H1 (cell line): ENCODE measurements at regions not wholly inside any gene's neighbourhood (a gene's known extent, or its start where the extent isn't known, plus 50 kb on each side); places are given as distances from the start of the nearest gene placed in this dataset.

Experiments
- CTCF ChIA-PET: fragments of 300-600 bp; sonication (Branson Sonifier 250); formaldehyde crosslinking; loops from one replicate; lab custom pipeline; 2021; ENCODE audit not compliant: partially characterized antibody; lab: Charles Lee
- POLR2A ChIA-PET: fragments of 300-600 bp; sonication (Branson Sonifier 250); formaldehyde crosslinking; loops from one replicate; lab custom pipeline; 2021; ENCODE audit warnings: inconsistent platforms; ENCODE audit not compliant: partially characterized antibody; lab: Charles Lee
- DNase-seq, 2 experiments: peaks; one replicate each; pipeline versions ENCODE4 v3.0.0 to v3.0.0-alpha.2; 2010 to 2022; ENCODE audit warnings: low spot score in 2 of 2, low read depth in 1 of 2, mixed read lengths in 1 of 2
- FAIRE-seq: peaks from 2 replicates; lab custom pipeline; 2011; peaks lifted over from hg19 to GRCh38; lab: Jason Lieb, UNC
- H2AFZ ChIP-seq: 2 replicates; pipeline ENCODE4 v1.8.1; 2012; ENCODE audit warnings: low read length, inconsistent platforms
- H2AK5ac ChIP-seq: 2 replicates; pipeline ENCODE4 v1.6.1; 2013; ENCODE audit warnings: low read depth, low read length
- H2BK120ac ChIP-seq: replicated peaks from 2 replicates; pipeline ENCODE3; 2013; ENCODE audit warnings: low read depth, low read length, inconsistent platforms
- H2BK12ac ChIP-seq: 2 replicates; pipeline ENCODE4 v1.6.1; 2013; ENCODE audit warnings: low read depth, low read length
- H2BK15ac ChIP-seq: 2 replicates; pipeline ENCODE4 v1.6.1; 2013; ENCODE audit warnings: low read length
- H2BK20ac ChIP-seq: 2 replicates; pipeline ENCODE4 v1.6.1; 2013; ENCODE audit warnings: low read length
- H2BK5ac ChIP-seq: 2 replicates; pipeline ENCODE4 v1.6.1; 2013; ENCODE audit warnings: low read depth, low read length
- H3K14ac ChIP-seq: 2 replicates; pipeline ENCODE4 v1.6.1; 2013; ENCODE audit warnings: inconsistent platforms; ENCODE audit not compliant: insufficient read length
- H3K18ac ChIP-seq: 2 replicates; pipeline ENCODE4 v1.6.1; 2013; ENCODE audit warnings: low read length; ENCODE audit errors: extremely low read depth
- H3K23ac ChIP-seq: 2 replicates; pipeline ENCODE4 v1.6.1; 2013; ENCODE audit warnings: inconsistent platforms; ENCODE audit not compliant: insufficient read length
- H3K23me2 ChIP-seq: 2 replicates; pipeline ENCODE4 v1.6.1; 2013; ENCODE audit warnings: low read depth, low read length
- H3K27ac ChIP-seq: 2 replicates; pipeline ENCODE4 v1.6.1; 2011; ENCODE audit warnings: low read depth, low read length, inconsistent platforms
- H3K27me3 ChIP-seq, 4 experiments: replicated peaks in 1 of 4; 1 replicate in 1 of 4; 2 replicates in 3 of 4; pipeline versions ENCODE4 v1.6.1 to v1.8.1; 2011 to 2013; ENCODE audit warnings: low read length in 3 of 4, mild to moderate bottlenecking in 3 of 4, inconsistent platforms in 2 of 4, mixed read lengths in 2 of 4, moderate library complexity in 1 of 4; ENCODE audit not compliant: control insufficient read depth in 3 of 4, insufficient read depth in 3 of 4; ENCODE audit errors: extremely low read depth in 1 of 4
- H3K36me3 ChIP-seq, 4 experiments: 2 replicates each; pipeline versions ENCODE4 v1.6.1 to v1.8.1; 2011 to 2013; ENCODE audit warnings: mild to moderate bottlenecking in 4 of 4, low read length in 3 of 4, moderate library complexity in 2 of 4, control low read depth in 1 of 4, inconsistent platforms in 1 of 4; ENCODE audit not compliant: insufficient read depth in 4 of 4, control insufficient read depth in 2 of 4
- H3K4ac ChIP-seq: replicated peaks from 2 replicates; pipeline ENCODE3; 2013; ENCODE audit warnings: low read length, low read depth, mixed read lengths, inconsistent platforms; ENCODE audit not compliant: insufficient read length
- H3K4me1 ChIP-seq, 4 experiments: replicated peaks in 1 of 4; 1 replicate in 1 of 4; 2 replicates in 3 of 4; pipeline versions ENCODE4 v1.6.1 to v1.8.1; 2011 to 2013; ENCODE audit warnings: low read length in 3 of 4, inconsistent platforms in 2 of 4, mixed read lengths in 1 of 4; ENCODE audit not compliant: insufficient read depth in 4 of 4, control insufficient read depth in 3 of 4
- H3K4me2 ChIP-seq, 2 experiments: 2 replicates each; pipeline versions ENCODE4 v1.6.1 to v1.8.1; 2011 to 2013; ENCODE audit warnings: low read depth in 2 of 2, low read length in 2 of 2, control low read depth in 1 of 2, inconsistent platforms in 1 of 2, mild to moderate bottlenecking in 1 of 2; ENCODE audit not compliant: insufficient read depth in 1 of 2
- H3K4me3 ChIP-seq, 4 experiments: fragments of 200-600, 300-600 bp in 1 of 4; sonication (generic), shearing (Covaris generic), sonication (Bioruptor Twin) in 1 of 4; 2 replicates each; pipeline versions ENCODE4 v1.5.1 to v1.8.1; 2011 to 2016; ENCODE audit warnings: low read length in 4 of 4, low read depth in 3 of 4, control low read depth in 2 of 4, inconsistent platforms in 2 of 4, mild to moderate bottlenecking in 2 of 4, mixed read lengths in 1 of 4, moderate library complexity in 1 of 4; ENCODE audit not compliant: insufficient read depth in 2 of 4; ENCODE audit errors: extremely low read depth in 1 of 4
- H3K56ac ChIP-seq: replicated peaks from 2 replicates; pipeline ENCODE3; 2013; ENCODE audit warnings: low read depth, mild to moderate bottlenecking, mixed read lengths, low read length, inconsistent platforms; ENCODE audit not compliant: insufficient read length
- H3K79me1 ChIP-seq: 2 replicates; pipeline ENCODE4 v1.6.1; 2013; ENCODE audit warnings: low read depth, low read length, control low read depth
- H3K79me2 ChIP-seq, 2 experiments: 2 replicates each; pipeline versions ENCODE4 v1.6.1 to v1.8.1; 2012 to 2013; ENCODE audit warnings: low read length in 2 of 2, mild to moderate bottlenecking in 2 of 2, inconsistent platforms in 1 of 2; ENCODE audit not compliant: insufficient read depth in 2 of 2, control insufficient read depth in 1 of 2
- H3K9ac ChIP-seq, 4 experiments: replicated peaks in 1 of 4; 1 replicate in 1 of 4; 2 replicates in 3 of 4; pipeline versions ENCODE4 v1.6.1 to v1.8.1; 2011 to 2013; ENCODE audit warnings: low read depth in 3 of 4, low read length in 3 of 4, control low read depth in 2 of 4, mild to moderate bottlenecking in 2 of 4, moderate library complexity in 2 of 4, inconsistent platforms in 1 of 4; ENCODE audit errors: extremely low read depth in 1 of 4
- H3K9me3 ChIP-seq, 2 experiments: 2 replicates each; pipeline versions ENCODE4 v1.6.1 to v1.8.1; 2012 to 2013; ENCODE audit warnings: mild to moderate bottlenecking in 2 of 2, moderate library complexity in 2 of 2, control low read depth in 1 of 2, inconsistent platforms in 1 of 2, low read depth in 1 of 2, low read length in 1 of 2, mixed read lengths in 1 of 2; ENCODE audit not compliant: insufficient read depth in 2 of 2
- H4K20me1 ChIP-seq, 2 experiments: replicated peaks in 1 of 2; 2 replicates each; pipeline versions ENCODE3 to v1.8.1; 2011 to 2013; ENCODE audit warnings: inconsistent platforms in 2 of 2, low read length in 2 of 2, mild to moderate bottlenecking in 1 of 2; ENCODE audit not compliant: insufficient read depth in 2 of 2, control insufficient read depth in 1 of 2
- H4K5ac ChIP-seq: 2 replicates; pipeline ENCODE4 v1.6.1; 2013; ENCODE audit warnings: low read length, low read depth, mixed read lengths, inconsistent platforms; ENCODE audit not compliant: insufficient read length
- H4K8ac ChIP-seq: 2 replicates; pipeline ENCODE4 v1.8.0; 2013; ENCODE audit warnings: mild to moderate bottlenecking, moderate library complexity, low read length, inconsistent platforms; ENCODE audit not compliant: insufficient read depth; ENCODE audit errors: extremely low read depth
- H4K91ac ChIP-seq: replicated peaks from 2 replicates; pipeline ENCODE3; 2013; ENCODE audit warnings: low read length, mixed read lengths, inconsistent platforms; ENCODE audit not compliant: insufficient read length
- NANOG ChIP-seq: IDR thresholded peaks from 2 replicates; pipeline ENCODE4 v1.6.1; 2011; ENCODE audit warnings: low read length, low read depth, mild to moderate bottlenecking, inconsistent platforms; ENCODE audit not compliant: insufficient read depth, poor library complexity, severe bottlenecking
- POLR2AphosphoS5 ChIP-seq: IDR thresholded peaks from 2 replicates; pipeline ENCODE4 v1.6.1; 2011; ENCODE audit warnings: low read depth, low read length
- WGBS, 2 experiments: shearing (Covaris generic) in 1 of 2; methylation state at CpG; one replicate each; pipeline versions ENCODE4 v1.1.6 to v1.1.7; 2013 to 2015; ENCODE audit warnings: low lambda C conversion rate in 2 of 2, mixed read lengths in 2 of 2, inconsistent platforms in 1 of 2, low coverage in 1 of 2, missing lambda C conversion rate in 1 of 2; ENCODE audit not compliant: insufficient replicate concordance in 2 of 2, insufficient coverage in 1 of 2, insufficient read length in 1 of 2; ENCODE audit errors: extremely low coverage in 1 of 2, missing lambda C conversion rate in 1 of 2; 5-methylcytosine and 5-hydroxymethylcytosine counted together

DNA sequence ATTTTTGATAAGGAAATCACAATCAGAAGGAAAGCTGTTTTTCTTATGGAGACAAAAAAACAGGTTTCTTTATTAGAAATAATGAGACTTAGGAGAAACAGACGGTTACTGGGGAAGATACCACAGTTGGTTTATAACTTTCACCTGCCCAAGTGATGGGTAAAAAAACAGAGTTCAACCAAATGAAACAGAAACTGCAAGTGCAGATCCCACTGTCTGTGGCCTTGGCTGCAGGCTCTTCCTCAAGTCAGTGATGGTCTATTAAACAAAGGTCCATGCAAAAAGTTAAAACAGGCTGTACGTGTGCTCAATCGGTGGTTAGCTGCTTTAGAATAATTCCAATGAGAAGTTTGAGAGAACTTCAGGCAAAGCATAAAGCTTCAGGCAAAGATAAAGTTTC lies 112.1 kb upstream of the NEGR1 start:
- POLR2A ChIA-PET: no interaction called here
- Histone ChIP-seq H4K5ac (no peak overlapping the region), H2BK15ac (no peak overlapping the region), H3K23ac (no peak overlapping the region), H3K9ac (no peak overlapping the region; a peak in 1 of 7 replicates), H3K9me3 (no peaks in the 10 kb centered on the region), H3K36me3 (no peaks in the 10 kb centered on the region), H4K91ac (no peak overlapping the region), H3K27ac (no peak overlapping the region), H3K79me1 (no peaks in the 10 kb centered on the region), H2AFZ (no peak overlapping the region), H3K4ac (no peak overlapping the region), H3K23me2 (no peaks in the 10 kb centered on the region), H2BK12ac (no peak overlapping the region), H3K79me2 (no peaks in the 10 kb centered on the region)
- CTCF ChIA-PET: no interaction called here
- DNase-seq: no peak
- TF ChIP-seq POLR2AphosphoS5 (no peak), NANOG (no peak)
- TF ChIP-seq, all 59 proteins: peak for 0
- Histone ChIP-seq H3K56ac (no peak overlapping the region), H3K4me3 (no peak overlapping the region), H2BK120ac (no peak overlapping the region), H3K27me3 (no peaks in the 10 kb centered on the region), H3K4me2 (no peak overlapping the region), H2BK20ac (no peak overlapping the region), H2AK5ac (no peak overlapping the region), H4K20me1 (no peaks in the 10 kb centered on the region), H3K4me1 (peaks cover 0 to 3% (median 2%) of the 10 kb centered on the region in 4 experiments; a peak in 3 of 7 replicates), H2BK5ac (no peak overlapping the region), H3K18ac (no peak overlapping the region), H3K14ac (no peak overlapping the region), H4K8ac (no peak overlapping the region)
- FAIRE-seq: no peak
- WGBS, 2 experiments: 93% methylated on average over 3 of the region's 3 CpGs; no CpG with 5 or more reads in 1 of the 2 experiments
